ENCODE measurements at regions not wholly inside any gene's neighbourhood (a gene's known extent, or its start where the extent isn't known, plus 50 kb on each side); places are given as distances from the start of the nearest gene placed in this dataset.

- TF ChIP-seq CTCF (IDR thresholded peaks at IDR 0.05), result no peak
- TF ChIP-seq EZH2 (IDR thresholded peaks at IDR 0.05; ENCODE audit: borderline replicate concordance, insufficient read depth, low read depth, low read length, poor library complexity, severe bottlenecking), result no peak
These were observed 187.2 kb upstream of the SOX1 start for GRCh38 chr13:111879719-111880118.

All from B cell (primary cell).